ENCODE measurements at regions not wholly inside any gene's neighbourhood (a gene's known extent, or its start where the extent isn't known, plus 50 kb on each side); places are given as distances from the start of the nearest gene placed in this dataset.

GRCh38 chr3:15969874-15970640, 172.3 kb upstream of the ANKRD28 start:
- CTCF ChIA-PET: interaction anchor here (1.1 to 2.1 kb wide), 2 partner anchors 9 to 16 kb away, joined by 3 to 8 read pairs; no protein-coding TSS in a partner anchor
- H3K4me1 ChIP-seq (ENCODE audit: control insufficient read depth, insufficient read depth, low read length): no peaks in the 10 kb centered on the region
- H3K4me2 ChIP-seq (ENCODE audit: control insufficient read depth, insufficient read depth): no peak overlapping the region
- no peaks in the 10 kb centered on the region for H3K27me3 ChIP-seq (replicated peaks in 1 of 2; ENCODE audit: control insufficient read depth in 2 of 2, insufficient read depth in 2 of 2, low read length in 1 of 2)
- POLR2A ChIA-PET: no interaction called here
- FAIRE-seq (no peak), DNase-seq (ENCODE audit: low read depth, low spot score) (no peak), ATAC-seq (no peak)
- no peaks in the 10 kb centered on the region for H3K36me3 ChIP-seq (ENCODE audit: control insufficient read depth in 2 of 2, insufficient read depth in 2 of 2, low read length in 1 of 2)
- H3K9me3 ChIP-seq (replicated peaks; ENCODE audit: control insufficient read depth, insufficient read depth, low read length): no peaks in the 10 kb centered on the region
- no peak for TF ChIP-seq MEF2A (IDR thresholded peaks at IDR 0.05; ENCODE audit: insufficient read depth, low read depth, low read length)
- TF ChIP-seq RFX5 (IDR thresholded peaks at IDR 0.05; ENCODE audit: low read depth, low read length): no peak
- H3K4me3 ChIP-seq: no peak overlapping the region
- no peak overlapping the region for H3K9ac ChIP-seq (ENCODE audit: control insufficient read depth, insufficient read depth, low read length)
- no peak overlapping the region for H2AFZ ChIP-seq (ENCODE audit: control insufficient read depth, low read depth, low read length)
- 37% methylated on average over 5 of the region's 5 CpGs for WGBS (ENCODE audit: insufficient coverage, insufficient replicate concordance, low lambda C conversion rate, missing lambda C conversion rate)
- H3K79me2 ChIP-seq (ENCODE audit: control insufficient read depth, insufficient read depth, low read length): no peaks in the 10 kb centered on the region
- H3K27ac ChIP-seq (ENCODE audit: control insufficient read depth, insufficient read depth): no peak overlapping the region
- H4K20me1 ChIP-seq (ENCODE audit: control insufficient read depth, insufficient read depth): no peaks in the 10 kb centered on the region
- in situ Hi-C loops (cut with MboI): no loop called here
- RAD21 ChIA-PET (ENCODE audit: unreplicated experiment): no interaction called here
- SMC1A ChIA-PET (ENCODE audit: uncharacterized antibody, unreplicated experiment): interaction anchor here (1.4 kb wide), 1 partner anchor 154 kb away, joined by 3 read pairs; no protein-coding TSS in a partner anchor
- intact Hi-C loops (cut with micrococcal nuclease; ENCODE audit: unreplicated experiment): loop anchor here (5.0 kb wide), 1 partner anchor 153 kb away; no protein-coding TSS in a partner anchor
- BruUV-seq (replicated peaks): no TSS peak

DNA sequence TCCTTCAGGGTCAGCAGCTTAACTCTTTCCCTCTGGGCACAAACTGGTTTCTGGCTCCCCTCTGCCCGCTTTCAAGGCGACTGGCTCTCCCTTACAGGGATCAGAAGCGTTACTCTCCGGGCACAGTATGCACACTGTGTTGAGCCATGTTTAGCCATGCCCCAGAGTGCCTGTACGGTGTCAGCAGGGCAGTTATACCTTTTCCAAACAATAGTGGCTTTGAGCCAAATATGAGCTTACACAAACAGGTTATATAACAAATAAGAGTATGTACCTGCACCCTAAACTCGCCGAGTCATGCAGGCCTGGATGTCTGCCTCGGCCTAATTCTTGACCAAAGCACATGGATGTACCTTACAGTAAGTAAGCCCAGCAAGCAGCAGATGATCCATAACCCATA, 175.6 kb upstream of the ANKRD28 start:
- no peak overlapping the region for H3K4me2 ChIP-seq (ENCODE audit: control insufficient read depth, insufficient read depth)
- no peaks in the 10 kb centered on the region for H3K27me3 ChIP-seq (replicated peaks in 1 of 2; ENCODE audit: control insufficient read depth in 2 of 2, insufficient read depth in 2 of 2, low read length in 1 of 2)
- no peak overlapping the region for H2AFZ ChIP-seq (ENCODE audit: control insufficient read depth, low read depth, low read length)
- no peaks in the 10 kb centered on the region for H3K36me3 ChIP-seq (ENCODE audit: control insufficient read depth in 2 of 2, insufficient read depth in 2 of 2, low read length in 1 of 2)
- no peaks in the 10 kb centered on the region for H3K4me1 ChIP-seq (ENCODE audit: control insufficient read depth, insufficient read depth, low read length)
- H3K9ac ChIP-seq (ENCODE audit: control insufficient read depth, insufficient read depth, low read length): no peak overlapping the region
- TF ChIP-seq SUZ12 (IDR thresholded peaks at IDR 0.05; ENCODE audit: unreplicated experiment): no peak
- H4K20me1 ChIP-seq (ENCODE audit: control insufficient read depth, insufficient read depth): no peaks in the 10 kb centered on the region
- H3K27ac ChIP-seq (ENCODE audit: control insufficient read depth, insufficient read depth): no peak overlapping the region
- H3K4me3 ChIP-seq: no peak overlapping the region
- ChIA-PET CTCF (interaction anchor here (1.2 kb wide), 1 partner anchor 8 kb away, joined by 3 read pairs; no protein-coding TSS in a partner anchor), SMC1A (ENCODE audit: uncharacterized antibody, unreplicated experiment) (no interaction called here), RAD21 (ENCODE audit: unreplicated experiment) (interaction anchor here (1.3 kb wide), 1 partner anchor 157 kb away, joined by 3 read pairs; no protein-coding TSS in a partner anchor), POLR2A (no interaction called here)
- ATAC-seq (no peak), DNase-seq (ENCODE audit: low read depth, low spot score) (no peak), FAIRE-seq (no peak)
- H3K9me3 ChIP-seq (replicated peaks; ENCODE audit: control insufficient read depth, insufficient read depth, low read length): no peaks in the 10 kb centered on the region
- 65% methylated on average over 8 of the region's 8 CpGs for WGBS (ENCODE audit: insufficient coverage, insufficient replicate concordance, low lambda C conversion rate, missing lambda C conversion rate)
- in situ Hi-C loops (cut with MboI): no loop called here
- H3K79me2 ChIP-seq (ENCODE audit: control insufficient read depth, insufficient read depth, low read length): no peaks in the 10 kb centered on the region
- intact Hi-C loops (cut with micrococcal nuclease; ENCODE audit: unreplicated experiment): no loop called here
- no TSS peak for BruUV-seq (replicated peaks)

Measured in GM12878 (cell line).